Testis (tissue), 2 donors: ENCODE measurements at regions not wholly inside any gene's neighbourhood (a gene's known extent, or its start where the extent isn't known, plus 50 kb on each side); places are given as distances from the start of the nearest gene placed in this dataset.
"Not testable (repeated sequence)": the region's sequence is repeated elsewhere in the genome, so short reads cannot be mapped to it uniquely, and the experiment has no call there.

Experiments used
- DNase-seq: peaks from one replicate; pipeline ENCODE4 v3.0.0-alpha.2; 2019
- H3K27ac ChIP-seq, 2 donors: fragments of 200-600 bp; sonication (generic); one replicate each; pipeline ENCODE4 v1.5.1; 2019
- H3K27me3 ChIP-seq: fragments of 200-600 bp; sonication (generic); one replicate; pipeline ENCODE4 v1.5.1; 2019
- H3K36me3 ChIP-seq: fragments of 200-600 bp; sonication (generic); one replicate; pipeline ENCODE4 v1.5.1; 2017; ENCODE audit warnings: low read depth; ENCODE audit errors: missing control alignments
- H3K4me1 ChIP-seq: fragments of 200-600 bp; sonication (generic); one replicate; pipeline ENCODE4 v1.5.1; 2019
- H3K4me3 ChIP-seq, 2 donors: fragments of 200-600 bp; sonication (generic); one replicate each; pipeline ENCODE4 v1.5.1; 2017 to 2019
- H3K9me3 ChIP-seq: fragments of 200-600 bp; sonication (generic); one replicate; pipeline ENCODE4 v1.5.1; 2017
- POLR2A ChIP-seq: fragments of 450-650 bp; IDR thresholded peaks from one replicate; pipeline ENCODE4 v1.6.1; 2017; ENCODE audit warnings: antibody characterized with exemption, mild to moderate bottlenecking, moderate library complexity
- whole genome bisulfite sequencing, 2 donors: methylation state at CpG; one replicate each; pipeline ENCODE4 v1.1.5; 2018; 5-methylcytosine and 5-hydroxymethylcytosine counted together
- intact Hi-C: fragments of 100-400 bp; cut with DNase I; formaldehyde crosslinking; loops from one replicate; pipeline ENCODE4 v1.15.1; 2023; ENCODE audit warnings: low total_unique reads
- TF ChIP-seq, protein P1 (sequence below), 3 experiments: fragments of 450-650 bp in 2 of 3; fragments of 200-600 bp in 1 of 3; sonication (generic) in 1 of 3; IDR thresholded peaks; one replicate each; pipeline ENCODE4 v1.5.1; 2016 to 2019; ENCODE audit warnings: antibody characterized with exemption in 3 of 3, mild to moderate bottlenecking in 2 of 3, moderate library complexity in 1 of 3

DNA sequence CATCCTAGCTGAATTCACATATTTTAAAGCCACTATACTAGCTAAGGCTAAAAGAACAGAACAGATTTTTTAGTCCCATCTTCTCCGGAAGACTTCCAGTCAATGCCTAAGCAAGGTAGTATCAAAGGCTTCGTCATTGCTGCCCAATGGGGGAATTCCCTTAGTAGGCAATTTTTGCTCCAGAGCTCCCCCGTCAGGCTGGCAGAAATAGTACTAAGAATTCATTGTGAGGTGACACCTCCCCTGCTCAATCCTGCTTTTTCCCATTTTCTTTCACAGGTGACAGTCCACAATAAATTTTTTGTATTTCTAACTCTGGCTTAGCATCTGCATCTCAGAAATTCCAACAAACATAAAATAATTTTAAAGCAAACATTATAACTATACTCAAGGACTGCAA lies 52.8 kb upstream of the SRSF6 start:
- 29 to 37% methylated on average over 3 of the region's 3 CpGs for WGBS, 2 donors
- H3K36me3 ChIP-seq = no peaks in the 10 kb centered on the region
- no peak for DNase-seq
- no peaks in the 10 kb centered on the region for H3K4me1 ChIP-seq
- intact Hi-C loops = no loop called here
- no peak overlapping the region for H3K4me3 ChIP-seq
- H3K27ac ChIP-seq = no peak overlapping the region
- TF ChIP-seq, protein P1, sequence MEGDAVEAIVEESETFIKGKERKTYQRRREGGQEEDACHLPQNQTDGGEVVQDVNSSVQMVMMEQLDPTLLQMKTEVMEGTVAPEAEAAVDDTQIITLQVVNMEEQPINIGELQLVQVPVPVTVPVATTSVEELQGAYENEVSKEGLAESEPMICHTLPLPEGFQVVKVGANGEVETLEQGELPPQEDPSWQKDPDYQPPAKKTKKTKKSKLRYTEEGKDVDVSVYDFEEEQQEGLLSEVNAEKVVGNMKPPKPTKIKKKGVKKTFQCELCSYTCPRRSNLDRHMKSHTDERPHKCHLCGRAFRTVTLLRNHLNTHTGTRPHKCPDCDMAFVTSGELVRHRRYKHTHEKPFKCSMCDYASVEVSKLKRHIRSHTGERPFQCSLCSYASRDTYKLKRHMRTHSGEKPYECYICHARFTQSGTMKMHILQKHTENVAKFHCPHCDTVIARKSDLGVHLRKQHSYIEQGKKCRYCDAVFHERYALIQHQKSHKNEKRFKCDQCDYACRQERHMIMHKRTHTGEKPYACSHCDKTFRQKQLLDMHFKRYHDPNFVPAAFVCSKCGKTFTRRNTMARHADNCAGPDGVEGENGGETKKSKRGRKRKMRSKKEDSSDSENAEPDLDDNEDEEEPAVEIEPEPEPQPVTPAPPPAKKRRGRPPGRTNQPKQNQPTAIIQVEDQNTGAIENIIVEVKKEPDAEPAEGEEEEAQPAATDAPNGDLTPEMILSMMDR (IDR thresholded peaks at IDR 0.05) = no peak
- no peak for TF ChIP-seq POLR2A
- no peaks in the 10 kb centered on the region for H3K9me3 ChIP-seq
- H3K27me3 ChIP-seq = no peaks in the 10 kb centered on the region

GRCh38 chr20:43400882-43401281 lies 56.8 kb upstream of the SRSF6 start:
- 78 to 92% methylated on average over 6 of the region's 6 CpGs for WGBS, 2 donors
- intact Hi-C loops, H3K9me3 ChIP-seq, DNase-seq, H3K27ac ChIP-seq, H3K4me3 ChIP-seq, H3K36me3 ChIP-seq, H3K4me1 ChIP-seq, H3K27me3 ChIP-seq: not testable (repeated sequence)

GRCh38 chr20:43398676-43399324 lies 58.9 kb upstream of the SRSF6 start:
- H3K27me3 ChIP-seq = no peaks in the 10 kb centered on the region
- 85 to 87% methylated on average over 8 of the region's 8 CpGs for WGBS, 2 donors
- no peaks in the 10 kb centered on the region for H3K4me1 ChIP-seq
- H3K4me3 ChIP-seq = no peak overlapping the region
- intact Hi-C loops = no loop called here
- H3K9me3 ChIP-seq = no peaks in the 10 kb centered on the region
- TF ChIP-seq, protein P1 (IDR thresholded peaks at IDR 0.05) = no peak
- H3K36me3 ChIP-seq = no peaks in the 10 kb centered on the region
- no peak overlapping the region for H3K27ac ChIP-seq
- DNase-seq = no peak

GRCh38 chr20:43397147-43397546 lies 60.5 kb upstream of the SRSF6 start:
- Histone ChIP-seq H3K27ac (no peak overlapping the region), H3K36me3 (no peaks in the 10 kb centered on the region), H3K4me3 (no peak overlapping the region), H3K27me3 (no peaks in the 10 kb centered on the region), H3K9me3 (no peaks in the 10 kb centered on the region), H3K4me1 (no peaks in the 10 kb centered on the region)
- WGBS, 2 donors = 77 to 91% methylated on average over 2 of the region's 2 CpGs
- TF ChIP-seq, protein P1 (IDR thresholded peaks at IDR 0.05) = no peak
- no peak for TF ChIP-seq POLR2A
- DNase-seq = no peak
- intact Hi-C loops = no loop called here

- DNase-seq = no peak
- intact Hi-C loops = no loop called here
- no peak overlapping the region for H3K27ac ChIP-seq
- TF ChIP-seq, protein P1 (IDR thresholded peaks at IDR 0.05) = no peak
- no peak for TF ChIP-seq POLR2A
- no peaks in the 10 kb centered on the region for H3K9me3 ChIP-seq
- WGBS, 2 donors = 65 to 77% methylated on average over 3 of the region's 3 CpGs
- H3K4me1 ChIP-seq = peaks cover 21% of the 10 kb centered on the region
- H3K27me3 ChIP-seq = no peaks in the 10 kb centered on the region
- H3K36me3 ChIP-seq = no peaks in the 10 kb centered on the region
- H3K4me3 ChIP-seq = no peak overlapping the region
Measured at GRCh38 chr20:43393052-43393451, 64.6 kb upstream of the SRSF6 start.
